Vagina (tissue), 2 donors: ENCODE measurements at regions not wholly inside any gene's neighbourhood (a gene's known extent, or its start where the extent isn't known, plus 50 kb on each side); places are given as distances from the start of the nearest gene placed in this dataset.

ENCODE experiments used
- DNase-seq, 2 donors: peaks; one replicate each; pipeline ENCODE4 v3.0.0-alpha.2; 2017; ENCODE audit errors: extremely low spot score in 2 of 2
- H3K27ac ChIP-seq: fragments of 200-600 bp; sonication (generic); one replicate; pipeline ENCODE4 v1.5.1; 2019
- H3K27me3 ChIP-seq: fragments of 200-600 bp; sonication (generic); one replicate; pipeline ENCODE4 v1.5.1; 2019
- H3K36me3 ChIP-seq, 2 donors: fragments of 200-600 bp; sonication (generic); one replicate each; pipeline ENCODE4 v1.5.1; 2017 to 2019
- H3K4me1 ChIP-seq: fragments of 200-600 bp; sonication (generic); one replicate; pipeline ENCODE4 v1.5.1; 2019
- H3K4me3 ChIP-seq, 2 donors: fragments of 200-600 bp; sonication (generic); 1 replicate in 1 of 2; 2 replicates in 1 of 2; pipeline ENCODE4 v1.5.1; 2016 to 2019
- H3K9me3 ChIP-seq: fragments of 200-600 bp; sonication (generic); one replicate; pipeline ENCODE4 v1.5.1; 2019
- CTCF ChIP-seq, 3 experiments: fragments of 450-650 bp in 2 of 3; fragments of 200-600 bp in 1 of 3; sonication (generic) in 1 of 3; IDR thresholded peaks; one replicate each; pipeline ENCODE4 v1.5.1; 2017 to 2019; ENCODE audit warnings: antibody characterized with exemption in 3 of 3, mild to moderate bottlenecking in 2 of 3, moderate library complexity in 2 of 3
- POLR2A ChIP-seq, 2 donors: fragments of 450-650 bp; IDR thresholded peaks; one replicate each; pipeline ENCODE4 v1.6.1; 2017; ENCODE audit warnings: antibody characterized with exemption in 2 of 2, mild to moderate bottlenecking in 2 of 2, moderate library complexity in 2 of 2
- POLR2AphosphoS5 ChIP-seq, 2 donors: sonication (generic); formaldehyde crosslinking; IDR thresholded peaks; one replicate each; pipeline ENCODE4 v1.9.0; 2017; ENCODE audit warnings: antibody characterized with exemption in 2 of 2, mild to moderate bottlenecking in 2 of 2, low read depth in 1 of 2; ENCODE audit not compliant: insufficient read depth in 1 of 2
- intact Hi-C: fragments of 100-400 bp; cut with DNase I; formaldehyde crosslinking; loops from one replicate; pipeline ENCODE4 v1.15.1; 2023

GRCh38 chr4:66963084-66963483 lies 582.2 kb downstream of the CENPC start:
- Histone ChIP-seq H3K9me3 (no peaks in the 10 kb centered on the region), H3K4me1 (no peaks in the 10 kb centered on the region), H3K27me3 (no peaks in the 10 kb centered on the region), H3K4me3 (no peak overlapping the region), H3K27ac (no peak overlapping the region), H3K36me3 (no peaks in the 10 kb centered on the region)
- DNase-seq, result no peak
- TF ChIP-seq CTCF (IDR thresholded peaks at IDR 0.05) (no peak), POLR2AphosphoS5 (IDR thresholded peaks at IDR 0.05; ENCODE audit: insufficient read depth in 1 of 2, low read depth in 1 of 2) (no peak)
- intact Hi-C loops, result no loop called here

- intact Hi-C loops, result no loop called here
- H3K4me1 ChIP-seq, result no peaks in the 10 kb centered on the region
- no peaks in the 10 kb centered on the region for H3K27me3 ChIP-seq
- no peak for TF ChIP-seq POLR2AphosphoS5 (IDR thresholded peaks at IDR 0.05; ENCODE audit: insufficient read depth in 1 of 2, low read depth in 1 of 2)
- no peak for TF ChIP-seq CTCF (IDR thresholded peaks at IDR 0.05)
- no peak for TF ChIP-seq POLR2A (IDR thresholded peaks at IDR 0.05)
- H3K27ac ChIP-seq, result no peak overlapping the region
- no peak for DNase-seq
- H3K4me3 ChIP-seq, result no peak overlapping the region
- H3K36me3 ChIP-seq, result no peaks in the 10 kb centered on the region
- no peaks in the 10 kb centered on the region for H3K9me3 ChIP-seq
Measured at GRCh38 chr4:66959207-66959606, 586.1 kb downstream of the CENPC start.

GRCh38 chr4:66956852-66957251 lies 588.5 kb downstream of the CENPC start:
- intact Hi-C loops, result no loop called here
- TF ChIP-seq CTCF (IDR thresholded peaks at IDR 0.05), result no peak
- TF ChIP-seq POLR2AphosphoS5 (IDR thresholded peaks at IDR 0.05; ENCODE audit: insufficient read depth in 1 of 2, low read depth in 1 of 2), result no peak
- TF ChIP-seq POLR2A (IDR thresholded peaks at IDR 0.05), result no peak
- Histone ChIP-seq H3K27me3 (no peaks in the 10 kb centered on the region), H3K4me1 (no peaks in the 10 kb centered on the region), H3K27ac (no peak overlapping the region), H3K9me3 (no peaks in the 10 kb centered on the region), H3K4me3 (no peak overlapping the region), H3K36me3 (no peaks in the 10 kb centered on the region)
- no peak for DNase-seq

GRCh38 chr4:66956426-66956825 lies 588.9 kb downstream of the CENPC start:
- Histone ChIP-seq H3K27me3 (no peaks in the 10 kb centered on the region), H3K4me3 (no peak overlapping the region), H3K27ac (no peak overlapping the region), H3K4me1 (no peaks in the 10 kb centered on the region), H3K36me3 (no peaks in the 10 kb centered on the region), H3K9me3 (no peaks in the 10 kb centered on the region)
- intact Hi-C loops, result no loop called here
- TF ChIP-seq CTCF (IDR thresholded peaks at IDR 0.05) (no peak), POLR2A (IDR thresholded peaks at IDR 0.05) (no peak)
- no peak for DNase-seq

- Histone ChIP-seq H3K36me3 (no peaks in the 10 kb centered on the region), H3K27me3 (no peaks in the 10 kb centered on the region), H3K27ac (no peak overlapping the region), H3K4me3 (no peak overlapping the region), H3K4me1 (no peaks in the 10 kb centered on the region), H3K9me3 (no peaks in the 10 kb centered on the region)
- no peak for DNase-seq
- TF ChIP-seq POLR2A (IDR thresholded peaks at IDR 0.05), result no peak
- TF ChIP-seq CTCF (IDR thresholded peaks at IDR 0.05), result no peak
- no peak for TF ChIP-seq POLR2AphosphoS5 (IDR thresholded peaks at IDR 0.05; ENCODE audit: insufficient read depth in 1 of 2, low read depth in 1 of 2)
- intact Hi-C loops, result no loop called here
Measured at GRCh38 chr4:66955784-66956183, 589.5 kb downstream of the CENPC start.
